GM18519 (cell line): ENCODE measurements at regions not wholly inside any gene's neighbourhood (a gene's known extent, or its start where the extent isn't known, plus 50 kb on each side); places are given as distances from the start of the nearest gene placed in this dataset.

Source experiments
- ATAC-seq: cut with Tn5 transposase; IDR thresholded peaks from one replicate; pipeline ENCODE4 v1.9.1; 2021; ENCODE audit warnings: mild to moderate bottlenecking, moderate library complexity; ENCODE audit not compliant: unreplicated experiment, low FRiP score

- peak; percentile 67 for ATAC-seq
Observed at GRCh38 chr20:51335329-51335841, 207.1 kb downstream of the NFATC2 start.

GRCh38 chr20:51334609-51335008 lies 207.9 kb downstream of the NFATC2 start:
- no peak for ATAC-seq

- ATAC-seq: no peak
Observed at GRCh38 chr20:51333971-51334370, 208.5 kb downstream of the NFATC2 start.

GRCh38 chr20:51333446-51333845 lies 209.1 kb downstream of the NFATC2 start:
- no peak for ATAC-seq

GRCh38 chr20:51331481-51331880 lies 211.0 kb downstream of the NFATC2 start:
- ATAC-seq: no peak

GRCh38 chr20:51329845-51330244 lies 212.7 kb downstream of the NFATC2 start:
- ATAC-seq: no peak

GRCh38 chr20:51327251-51327841 lies 215.2 kb downstream of the NFATC2 start:
- no peak for ATAC-seq

GRCh38 chr20:51326201-51326819 lies 216.2 kb downstream of the NFATC2 start:
- ATAC-seq: no peak

GRCh38 chr20:51322164-51322707 lies 220.3 kb downstream of the NFATC2 start:
- ATAC-seq: no peak

- no peak for ATAC-seq
Observed at GRCh38 chr20:51321343-51322163, 221.0 kb downstream of the NFATC2 start.

GRCh38 chr20:51319522-51319921 lies 223.0 kb downstream of the NFATC2 start:
- no peak for ATAC-seq

- ATAC-seq: no peak
Observed at GRCh38 chr20:51318058-51318949, 224.2 kb downstream of the NFATC2 start.

GRCh38 chr20:51315390-51315789 lies 227.1 kb downstream of the NFATC2 start:
- ATAC-seq: no peak

- ATAC-seq: no peak
Observed at GRCh38 chr20:51313358-51313827, 229.1 kb downstream of the NFATC2 start.

GRCh38 chr20:51312480-51312783 lies 230.1 kb downstream of the NFATC2 start:
- no peak for ATAC-seq

- ATAC-seq: no peak
Observed at GRCh38 chr20:51311636-51312479, 230.7 kb downstream of the NFATC2 start.

- no peak for ATAC-seq
Observed at GRCh38 chr20:51310216-51310615, 232.3 kb downstream of the NFATC2 start.

- ATAC-seq: no peak
Observed at GRCh38 chr20:51309128-51309527, 233.4 kb downstream of the NFATC2 start.
